Prostate gland (tissue), 2 donors: ENCODE measurements at regions not wholly inside any gene's neighbourhood (a gene's known extent, or its start where the extent isn't known, plus 50 kb on each side); places are given as distances from the start of the nearest gene placed in this dataset.

ENCODE experiments used
- DNase-seq: peaks from one replicate; pipeline ENCODE4 v3.0.0-alpha.2; 2019; ENCODE audit warnings: low spot score
- H3K27ac ChIP-seq, 2 donors: fragments of 200-600 bp; sonication (generic); 2 replicates each; pipeline ENCODE4 v1.5.1; 2017 to 2019
- H3K27me3 ChIP-seq: fragments of 200-600 bp; sonication (generic); replicated peaks from 2 replicates; pipeline ENCODE4 v1.5.1; 2019; ENCODE audit not compliant: insufficient read depth
- H3K36me3 ChIP-seq, 2 donors: fragments of 200-600 bp; sonication (generic); 1 replicate in 1 of 2; 2 replicates in 1 of 2; pipeline versions ENCODE4 v1.5.1 to v1.8.1; 2017 to 2019
- H3K4me1 ChIP-seq: fragments of 200-600 bp; sonication (generic); replicated peaks from 2 replicates; pipeline ENCODE4 v1.5.1; 2019
- H3K4me3 ChIP-seq, 2 donors: fragments of 200-600 bp; sonication (generic); 2 replicates each; pipeline ENCODE4 v1.5.1; 2017 to 2019
- H3K9me3 ChIP-seq: fragments of 200-600 bp; sonication (generic); 2 replicates; pipeline ENCODE4 v1.5.1; 2017
- POLR2A ChIP-seq: fragments of 450-650 bp; IDR thresholded peaks from one replicate; pipeline ENCODE4 v1.6.1; 2016; ENCODE audit warnings: antibody characterized with exemption, mild to moderate bottlenecking
- POLR2AphosphoS5 ChIP-seq: sonication (generic); formaldehyde crosslinking; IDR thresholded peaks from one replicate; pipeline ENCODE4 v1.6.1; 2017; ENCODE audit warnings: antibody characterized with exemption
- WGBS: methylation state at CpG from one replicate; pipeline ENCODE4 v1.1.5; 2018; 5-methylcytosine and 5-hydroxymethylcytosine counted together
- intact Hi-C: fragments of 100-400 bp; cut with DNase I; formaldehyde crosslinking; loops from one replicate; pipeline ENCODE4 v1.14.2; 2022
- TF ChIP-seq, protein P1 (sequence below), 4 experiments: fragments of 200-600 bp in 2 of 4; fragments of 450-650 bp in 2 of 4; sonication (generic) in 2 of 4; IDR thresholded peaks; 1 replicate in 3 of 4; 2 replicates in 1 of 4; pipeline ENCODE4 v1.5.1; 2016 to 2019; ENCODE audit warnings: antibody characterized with exemption in 4 of 4, mild to moderate bottlenecking in 2 of 4, moderate library complexity in 2 of 4

DNA sequence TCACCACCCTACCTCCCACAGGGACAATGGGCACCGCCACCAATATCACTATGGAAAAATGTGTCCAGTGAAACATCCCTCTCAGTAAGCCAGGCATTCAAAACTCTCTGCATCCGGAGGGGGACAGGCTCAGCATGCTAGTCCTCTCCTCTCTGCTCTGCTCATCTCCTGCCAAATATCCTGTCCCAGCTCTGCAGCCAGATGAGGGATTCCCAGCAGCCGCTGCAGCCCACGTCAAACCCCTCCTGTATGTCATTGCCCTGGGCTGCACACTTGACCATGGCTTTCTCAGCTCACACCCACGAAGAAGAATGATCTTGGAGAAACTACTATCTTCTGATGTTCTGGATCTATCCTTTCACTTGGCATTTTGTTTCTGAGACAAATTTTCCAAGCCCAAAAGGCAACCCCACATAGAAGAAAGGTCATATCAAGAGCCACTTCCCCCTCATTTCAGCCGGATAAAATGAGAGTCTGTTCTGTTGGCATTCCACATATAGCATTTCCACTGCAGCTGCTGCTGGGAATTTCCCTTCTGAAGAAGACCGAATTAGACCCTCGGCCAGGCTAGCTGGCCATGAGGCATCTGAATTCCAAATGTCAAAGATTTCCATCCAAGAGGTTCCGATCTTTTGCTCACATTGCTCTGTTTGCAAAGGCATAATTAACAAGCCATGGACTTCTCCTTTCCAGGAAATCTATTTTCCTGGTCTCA, 338.0 kb downstream of the ACTL7B start:
- no peak overlapping the region for H3K27ac ChIP-seq
- TF ChIP-seq POLR2A (no peak), POLR2AphosphoS5 (no peak)
- TF ChIP-seq, protein P1, sequence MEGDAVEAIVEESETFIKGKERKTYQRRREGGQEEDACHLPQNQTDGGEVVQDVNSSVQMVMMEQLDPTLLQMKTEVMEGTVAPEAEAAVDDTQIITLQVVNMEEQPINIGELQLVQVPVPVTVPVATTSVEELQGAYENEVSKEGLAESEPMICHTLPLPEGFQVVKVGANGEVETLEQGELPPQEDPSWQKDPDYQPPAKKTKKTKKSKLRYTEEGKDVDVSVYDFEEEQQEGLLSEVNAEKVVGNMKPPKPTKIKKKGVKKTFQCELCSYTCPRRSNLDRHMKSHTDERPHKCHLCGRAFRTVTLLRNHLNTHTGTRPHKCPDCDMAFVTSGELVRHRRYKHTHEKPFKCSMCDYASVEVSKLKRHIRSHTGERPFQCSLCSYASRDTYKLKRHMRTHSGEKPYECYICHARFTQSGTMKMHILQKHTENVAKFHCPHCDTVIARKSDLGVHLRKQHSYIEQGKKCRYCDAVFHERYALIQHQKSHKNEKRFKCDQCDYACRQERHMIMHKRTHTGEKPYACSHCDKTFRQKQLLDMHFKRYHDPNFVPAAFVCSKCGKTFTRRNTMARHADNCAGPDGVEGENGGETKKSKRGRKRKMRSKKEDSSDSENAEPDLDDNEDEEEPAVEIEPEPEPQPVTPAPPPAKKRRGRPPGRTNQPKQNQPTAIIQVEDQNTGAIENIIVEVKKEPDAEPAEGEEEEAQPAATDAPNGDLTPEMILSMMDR (IDR thresholded peaks at IDR 0.05): no peak
- H3K9me3 ChIP-seq: no peaks in the 10 kb centered on the region
- H3K4me1 ChIP-seq: no peaks in the 10 kb centered on the region
- WGBS: 88% methylated on average over 9 of the region's 9 CpGs
- no peaks in the 10 kb centered on the region for H3K36me3 ChIP-seq
- no peak for DNase-seq
- intact Hi-C loops: no loop called here
- H3K27me3 ChIP-seq: no peaks in the 10 kb centered on the region
- no peak overlapping the region for H3K4me3 ChIP-seq

DNA sequence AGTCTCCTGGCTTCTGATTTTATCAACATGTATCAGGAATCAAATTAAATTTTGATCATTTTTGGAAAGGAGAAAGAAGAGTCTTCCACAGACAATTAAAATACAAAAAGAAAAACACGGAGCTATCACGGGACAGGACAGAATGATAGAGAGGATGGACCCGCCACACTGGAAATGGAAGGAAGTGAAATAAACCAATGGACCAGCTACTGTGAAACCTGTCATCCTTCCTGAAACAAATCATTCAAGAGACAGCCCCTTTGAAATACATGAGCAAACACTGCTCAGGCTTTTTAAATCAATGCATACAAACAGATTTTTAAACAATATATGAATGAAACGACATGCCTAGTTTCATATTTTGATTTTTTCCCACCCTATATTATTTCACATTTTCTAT, 339.4 kb downstream of the ACTL7B start:
- intact Hi-C loops: no loop called here
- 80% methylated on average over 4 of the region's 4 CpGs for WGBS

DNA sequence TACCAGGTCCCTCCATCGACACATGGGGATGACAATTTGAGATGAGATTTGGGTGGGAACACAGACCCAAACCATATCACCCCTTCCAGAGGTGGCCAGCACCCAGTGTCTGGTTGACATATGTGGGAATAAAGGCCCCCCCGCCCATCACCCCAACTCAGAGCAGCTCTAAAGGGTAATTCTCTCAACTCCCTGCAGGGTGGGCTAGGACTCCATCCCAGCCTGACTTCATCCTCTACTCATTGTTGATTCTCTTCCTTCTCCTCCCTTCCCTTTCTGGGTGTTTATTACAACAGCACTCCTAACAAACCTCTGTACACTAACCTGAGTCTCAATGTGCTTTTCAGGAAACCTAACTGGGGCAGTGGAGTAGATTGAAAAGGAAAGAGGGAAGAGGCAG, 339.9 kb downstream of the ACTL7B start:
- no peaks in the 10 kb centered on the region for H3K9me3 ChIP-seq
- no peak overlapping the region for H3K27ac ChIP-seq
- H3K4me1 ChIP-seq: no peaks in the 10 kb centered on the region
- TF ChIP-seq POLR2A: no peak
- no peak for TF ChIP-seq POLR2AphosphoS5
- TF ChIP-seq, protein P1 (IDR thresholded peaks at IDR 0.05): no peak
- H3K27me3 ChIP-seq: no peaks in the 10 kb centered on the region
- no peak for DNase-seq
- intact Hi-C loops: no loop called here
- WGBS: 97% methylated on average over 2 of the region's 2 CpGs
- H3K4me3 ChIP-seq: no peak overlapping the region
- no peaks in the 10 kb centered on the region for H3K36me3 ChIP-seq

More for the DNA sequence above, 339.4 kb downstream of the ACTL7B start:
- H3K36me3 ChIP-seq: no peaks in the 10 kb centered on the region
- H3K27me3 ChIP-seq: no peaks in the 10 kb centered on the region
- no peak overlapping the region for H3K27ac ChIP-seq
- DNase-seq: no peak
- TF ChIP-seq, protein P1 (IDR thresholded peaks at IDR 0.05): no peak
- no peak for TF ChIP-seq POLR2AphosphoS5
- no peak for TF ChIP-seq POLR2A
- no peak overlapping the region for H3K4me3 ChIP-seq
- H3K4me1 ChIP-seq: no peaks in the 10 kb centered on the region
- no peaks in the 10 kb centered on the region for H3K9me3 ChIP-seq

DNA sequence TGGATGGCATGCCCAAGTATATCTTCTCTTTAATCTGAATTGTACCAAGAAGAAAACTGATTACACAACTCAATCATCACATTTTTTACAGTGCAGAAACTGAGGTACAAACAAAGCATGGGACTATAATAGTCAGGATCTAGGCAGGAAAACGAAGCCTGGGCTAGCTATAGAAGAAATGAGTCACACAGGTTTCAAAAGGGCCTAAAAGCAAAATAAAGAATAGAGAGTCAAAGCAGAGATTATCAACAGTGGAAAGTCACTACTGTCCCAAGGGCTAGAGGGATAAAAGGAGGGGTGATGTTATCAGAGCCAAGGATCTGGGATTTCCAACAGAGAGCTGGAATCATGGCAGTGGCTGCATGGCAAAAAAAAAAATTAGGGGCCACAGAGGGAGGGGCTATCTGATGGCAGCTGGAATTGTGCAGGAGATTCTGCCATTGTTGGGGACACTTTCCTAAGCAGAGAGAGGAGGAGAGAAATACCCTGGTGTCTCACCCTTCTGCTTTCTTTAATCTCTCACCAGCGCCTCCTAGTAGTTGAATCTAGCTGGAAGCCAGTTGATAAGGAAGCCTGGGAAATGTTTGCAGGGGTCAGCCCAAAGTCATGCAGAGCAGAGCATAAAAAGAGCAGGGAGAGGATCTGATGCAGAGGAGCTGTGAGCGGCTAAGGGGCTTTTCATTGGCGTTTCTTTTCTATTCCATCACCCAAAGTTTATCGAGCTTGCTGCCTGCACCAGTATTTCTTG, 343.2 kb downstream of the ACTL7B start:
- intact Hi-C loops: no loop called here

More for the DNA sequence above, 343.2 kb downstream of the ACTL7B start:
- no peak for DNase-seq
- no peak overlapping the region for H3K4me3 ChIP-seq
- 79% methylated on average over 5 of the region's 5 CpGs for WGBS
- no peak overlapping the region for H3K27ac ChIP-seq
- no peaks in the 10 kb centered on the region for H3K27me3 ChIP-seq
- no peaks in the 10 kb centered on the region for H3K36me3 ChIP-seq
- no peak for TF ChIP-seq POLR2AphosphoS5
- no peak for TF ChIP-seq POLR2A
- TF ChIP-seq, protein P1 (IDR thresholded peaks at IDR 0.05): no peak
- H3K9me3 ChIP-seq: no peaks in the 10 kb centered on the region
- no peaks in the 10 kb centered on the region for H3K4me1 ChIP-seq
